ENCODE measurements at regions not wholly inside any gene's neighbourhood (a gene's known extent, or its start where the extent isn't known, plus 50 kb on each side); places are given as distances from the start of the nearest gene placed in this dataset.

DNA sequence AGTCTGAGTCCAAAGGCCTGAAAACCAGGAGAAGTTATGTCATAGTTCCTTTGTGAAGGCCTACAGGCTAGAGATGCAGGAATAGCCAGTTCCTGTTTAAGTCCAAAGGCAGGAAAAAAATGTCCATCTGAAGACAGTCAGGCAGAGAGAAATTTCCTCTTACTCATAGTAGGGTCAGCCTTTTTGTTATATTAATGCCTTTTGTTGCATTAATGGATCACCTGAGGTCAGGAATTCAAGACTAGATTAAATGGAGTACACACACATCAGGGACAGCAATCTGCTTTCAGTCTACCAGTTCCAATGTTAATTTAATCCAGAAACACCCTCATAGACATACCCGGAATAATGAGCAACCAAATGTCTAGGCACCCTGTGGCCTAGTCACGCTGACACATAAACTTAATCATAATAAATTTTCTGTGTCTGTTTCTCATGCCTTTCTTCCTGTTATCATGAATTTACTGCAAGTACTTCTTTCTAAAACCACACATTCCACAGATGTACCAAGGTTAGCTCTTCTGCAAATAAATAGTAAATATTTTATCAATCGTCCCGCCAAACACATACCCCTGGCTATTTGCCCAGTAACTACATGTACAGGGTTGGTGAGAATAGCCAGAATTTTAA is 703.9 kb downstream of the EFNA5 start:
- TF ChIP-seq, protein P1, sequence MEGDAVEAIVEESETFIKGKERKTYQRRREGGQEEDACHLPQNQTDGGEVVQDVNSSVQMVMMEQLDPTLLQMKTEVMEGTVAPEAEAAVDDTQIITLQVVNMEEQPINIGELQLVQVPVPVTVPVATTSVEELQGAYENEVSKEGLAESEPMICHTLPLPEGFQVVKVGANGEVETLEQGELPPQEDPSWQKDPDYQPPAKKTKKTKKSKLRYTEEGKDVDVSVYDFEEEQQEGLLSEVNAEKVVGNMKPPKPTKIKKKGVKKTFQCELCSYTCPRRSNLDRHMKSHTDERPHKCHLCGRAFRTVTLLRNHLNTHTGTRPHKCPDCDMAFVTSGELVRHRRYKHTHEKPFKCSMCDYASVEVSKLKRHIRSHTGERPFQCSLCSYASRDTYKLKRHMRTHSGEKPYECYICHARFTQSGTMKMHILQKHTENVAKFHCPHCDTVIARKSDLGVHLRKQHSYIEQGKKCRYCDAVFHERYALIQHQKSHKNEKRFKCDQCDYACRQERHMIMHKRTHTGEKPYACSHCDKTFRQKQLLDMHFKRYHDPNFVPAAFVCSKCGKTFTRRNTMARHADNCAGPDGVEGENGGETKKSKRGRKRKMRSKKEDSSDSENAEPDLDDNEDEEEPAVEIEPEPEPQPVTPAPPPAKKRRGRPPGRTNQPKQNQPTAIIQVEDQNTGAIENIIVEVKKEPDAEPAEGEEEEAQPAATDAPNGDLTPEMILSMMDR (IDR thresholded peaks at IDR 0.05; ENCODE audit: low read depth, low read length): no peak
- no peak for TF ChIP-seq EZH2phosphoT487 (IDR thresholded peaks at IDR 0.05; ENCODE audit: low read depth)
